ENCODE measurements at regions not wholly inside any gene's neighbourhood (a gene's known extent, or its start where the extent isn't known, plus 50 kb on each side); places are given as distances from the start of the nearest gene placed in this dataset.

DNA sequence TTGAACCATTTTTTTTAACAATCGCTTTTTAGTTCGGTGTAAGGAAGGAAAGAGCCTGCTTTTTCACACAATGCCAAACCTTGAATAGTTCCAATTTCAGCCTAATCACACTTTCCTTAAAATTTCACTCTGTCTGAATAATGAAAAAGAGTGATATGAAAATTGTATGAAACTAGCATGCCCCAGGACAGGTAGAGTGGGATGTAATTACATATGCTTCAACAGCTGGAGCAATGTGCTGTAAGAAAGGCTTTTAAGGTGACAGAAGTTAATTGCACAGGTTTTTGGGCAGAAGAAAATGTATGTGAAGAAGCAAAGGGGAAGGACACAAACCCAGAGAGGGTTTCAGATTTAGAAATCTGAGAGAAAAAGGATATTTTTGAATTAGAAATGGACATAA lies 184.0 kb downstream of the DSC3 start:
- Histone ChIP-seq H3K9me3 (ENCODE audit: low read depth, low read length, poor library complexity, severe bottlenecking) (no peaks in the 10 kb centered on the region), H3K4me3 (ENCODE audit: low read depth, low read length, poor library complexity, severe bottlenecking) (no peak overlapping the region), H3K36me3 (ENCODE audit: insufficient read depth, low read length, poor library complexity, severe bottlenecking) (no peaks in the 10 kb centered on the region), H3K27me3 (replicated peaks; ENCODE audit: insufficient read depth, low read depth, low read length, poor library complexity) (no peaks in the 10 kb centered on the region), H3K27ac (ENCODE audit: low read depth, low read length, poor library complexity, severe bottlenecking) (no peak overlapping the region), H3K4me1 (ENCODE audit: insufficient read depth, low read length, poor library complexity, severe bottlenecking) (no peaks in the 10 kb centered on the region)
- TF ChIP-seq, protein P1, sequence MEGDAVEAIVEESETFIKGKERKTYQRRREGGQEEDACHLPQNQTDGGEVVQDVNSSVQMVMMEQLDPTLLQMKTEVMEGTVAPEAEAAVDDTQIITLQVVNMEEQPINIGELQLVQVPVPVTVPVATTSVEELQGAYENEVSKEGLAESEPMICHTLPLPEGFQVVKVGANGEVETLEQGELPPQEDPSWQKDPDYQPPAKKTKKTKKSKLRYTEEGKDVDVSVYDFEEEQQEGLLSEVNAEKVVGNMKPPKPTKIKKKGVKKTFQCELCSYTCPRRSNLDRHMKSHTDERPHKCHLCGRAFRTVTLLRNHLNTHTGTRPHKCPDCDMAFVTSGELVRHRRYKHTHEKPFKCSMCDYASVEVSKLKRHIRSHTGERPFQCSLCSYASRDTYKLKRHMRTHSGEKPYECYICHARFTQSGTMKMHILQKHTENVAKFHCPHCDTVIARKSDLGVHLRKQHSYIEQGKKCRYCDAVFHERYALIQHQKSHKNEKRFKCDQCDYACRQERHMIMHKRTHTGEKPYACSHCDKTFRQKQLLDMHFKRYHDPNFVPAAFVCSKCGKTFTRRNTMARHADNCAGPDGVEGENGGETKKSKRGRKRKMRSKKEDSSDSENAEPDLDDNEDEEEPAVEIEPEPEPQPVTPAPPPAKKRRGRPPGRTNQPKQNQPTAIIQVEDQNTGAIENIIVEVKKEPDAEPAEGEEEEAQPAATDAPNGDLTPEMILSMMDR (conservative IDR thresholded peaks at IDR 0.05; ENCODE audit: low read depth, low read length), result no peak
- no peak for TF ChIP-seq EZH2 (IDR thresholded peaks at IDR 0.05; ENCODE audit: borderline replicate concordance, low read depth, low read length, poor library complexity, severe bottlenecking)
- ChIA-PET POLR2A (ENCODE audit: low non-redundant PET) (no interaction called here), CTCF (no interaction called here)
- intact Hi-C loops (cut with micrococcal nuclease; ENCODE audit: unreplicated experiment), result no loop called here
- no peak for DNase-seq (ENCODE audit: low spot score)
- BruUV-seq (replicated peaks), result no TSS peak

DNA sequence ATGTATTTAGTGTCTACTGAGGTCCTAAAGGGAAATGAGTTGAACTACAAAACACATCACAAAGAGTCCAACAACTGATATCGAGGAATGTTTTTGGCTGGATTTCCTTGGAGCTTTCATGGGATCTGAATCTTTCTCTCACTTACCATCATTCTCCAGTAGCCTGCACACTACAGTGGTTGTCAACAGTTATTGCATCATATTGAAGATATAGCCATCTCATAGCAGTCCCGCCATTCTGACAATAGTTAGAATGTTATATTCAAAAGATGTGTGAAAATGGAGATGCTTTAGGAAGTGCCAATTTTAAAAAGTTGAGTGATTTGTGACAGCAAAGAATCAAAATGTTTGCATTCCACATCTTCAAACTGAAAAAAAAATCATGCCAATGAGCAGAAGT lies 186.8 kb downstream of the DSC3 start:
- intact Hi-C loops (cut with micrococcal nuclease; ENCODE audit: unreplicated experiment), result no loop called here
- Histone ChIP-seq H3K9me3 (ENCODE audit: low read depth, low read length, poor library complexity, severe bottlenecking) (no peaks in the 10 kb centered on the region), H3K36me3 (ENCODE audit: insufficient read depth, low read length, poor library complexity, severe bottlenecking) (no peaks in the 10 kb centered on the region), H3K27ac (ENCODE audit: low read depth, low read length, poor library complexity, severe bottlenecking) (no peak overlapping the region), H3K4me3 (ENCODE audit: low read depth, low read length, poor library complexity, severe bottlenecking) (no peak overlapping the region), H3K27me3 (replicated peaks; ENCODE audit: insufficient read depth, low read depth, low read length, poor library complexity) (no peaks in the 10 kb centered on the region), H3K4me1 (ENCODE audit: insufficient read depth, low read length, poor library complexity, severe bottlenecking) (no peaks in the 10 kb centered on the region)
- DNase-seq (ENCODE audit: low spot score), result no peak
- CTCF ChIA-PET, result no interaction called here
- no TSS peak for BruUV-seq (replicated peaks)
- TF ChIP-seq, protein P1 (conservative IDR thresholded peaks at IDR 0.05; ENCODE audit: low read depth, low read length), result no peak
- no peak for TF ChIP-seq EZH2 (IDR thresholded peaks at IDR 0.05; ENCODE audit: borderline replicate concordance, low read depth, low read length, poor library complexity, severe bottlenecking)
- POLR2A ChIA-PET (ENCODE audit: low non-redundant PET), result no interaction called here

DNA sequence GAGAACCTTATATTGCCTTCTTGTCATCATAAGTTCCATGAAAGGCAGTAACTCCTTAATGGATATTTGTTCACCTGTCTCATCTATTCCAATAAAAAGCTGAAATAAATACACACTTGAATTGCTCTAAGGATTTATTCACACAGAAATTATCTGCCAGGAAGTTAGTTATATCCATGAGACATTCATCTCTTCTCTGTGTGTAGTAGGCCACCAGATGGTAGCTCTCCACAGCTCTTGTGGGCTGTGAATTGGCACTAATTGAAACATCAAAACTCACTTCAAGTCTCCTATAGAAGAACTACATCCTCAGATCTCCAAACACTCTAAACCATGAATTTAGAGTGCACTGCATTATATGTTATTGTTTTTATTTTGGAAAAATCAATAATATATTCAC lies 189.6 kb downstream of the DSC3 start:
- intact Hi-C loops (cut with micrococcal nuclease; ENCODE audit: unreplicated experiment), result no loop called here
- CTCF ChIA-PET, result no interaction called here

More for the DNA sequence above, 189.6 kb downstream of the DSC3 start:
- POLR2A ChIA-PET (ENCODE audit: low non-redundant PET), result no interaction called here
- H3K4me1 ChIP-seq (ENCODE audit: insufficient read depth, low read length, poor library complexity, severe bottlenecking), result no peaks in the 10 kb centered on the region
- no peaks in the 10 kb centered on the region for H3K27me3 ChIP-seq (replicated peaks; ENCODE audit: insufficient read depth, low read depth, low read length, poor library complexity)
- TF ChIP-seq, protein P1 (conservative IDR thresholded peaks at IDR 0.05; ENCODE audit: low read depth, low read length), result no peak
- no peak for TF ChIP-seq EZH2 (IDR thresholded peaks at IDR 0.05; ENCODE audit: borderline replicate concordance, low read depth, low read length, poor library complexity, severe bottlenecking)
- H3K4me3 ChIP-seq (ENCODE audit: low read depth, low read length, poor library complexity, severe bottlenecking), result no peak overlapping the region
- no peaks in the 10 kb centered on the region for H3K9me3 ChIP-seq (ENCODE audit: low read depth, low read length, poor library complexity, severe bottlenecking)
- H3K27ac ChIP-seq (ENCODE audit: low read depth, low read length, poor library complexity, severe bottlenecking), result no peak overlapping the region
- no peak for DNase-seq (ENCODE audit: low spot score)
- no TSS peak for BruUV-seq (replicated peaks)
- no peaks in the 10 kb centered on the region for H3K36me3 ChIP-seq (ENCODE audit: insufficient read depth, low read length, poor library complexity, severe bottlenecking)

All from A673 (cell line).